Colonic mucosa (tissue), 4 donors: ENCODE measurements at regions not wholly inside any gene's neighbourhood (a gene's known extent, or its start where the extent isn't known, plus 50 kb on each side); places are given as distances from the start of the nearest gene placed in this dataset.

ENCODE experiments used
- DNase-seq: peaks from one replicate; pipeline ENCODE4 v3.0.0-alpha.2; 2020
- H3K27ac ChIP-seq: fragments of 200-600 bp; one replicate; pipeline ENCODE4 v1.8.0; 2021
- H3K27me3 ChIP-seq: fragments of 200-600 bp; one replicate; pipeline ENCODE4 v1.8.0; 2021
- H3K36me3 ChIP-seq: fragments of 200-600 bp; one replicate; pipeline ENCODE4 v1.8.0; 2021
- H3K4me1 ChIP-seq: fragments of 200-600 bp; one replicate; pipeline ENCODE4 v1.8.0; 2021; ENCODE audit warnings: mild to moderate bottlenecking
- H3K4me3 ChIP-seq: fragments of 200-600 bp; one replicate; pipeline ENCODE4 v1.8.0; 2021
- H3K9ac ChIP-seq, 2 donors: one replicate each; pipeline ENCODE4 v1.7.0; 2013; ENCODE audit warnings: control low read depth in 2 of 2, low read depth in 2 of 2, low read length in 2 of 2
- H3K9me3 ChIP-seq: fragments of 200-600 bp; one replicate; pipeline ENCODE4 v1.8.0; 2021
- CTCF ChIP-seq: fragments of 200-600 bp; IDR thresholded peaks from one replicate; pipeline ENCODE4 v1.8.0; 2022; ENCODE audit warnings: antibody characterized with exemption, mild to moderate bottlenecking
- intact Hi-C: fragments of 100-400 bp; cut with DNase I; formaldehyde crosslinking; loops from one replicate; pipeline ENCODE4 v1.14.1; 2022
- donor health status: healthy.
- donor health status: DM: no; HTN: no; CAD: no.
- donor health status: DM: no; HTN: no; CAD: no.

GRCh38 chr2:193566276-193566675 lies 1371.5 kb upstream of the TMEFF2 start:
- no peak overlapping the region for H3K4me3 ChIP-seq
- no peak for DNase-seq
- intact Hi-C loops, result no loop called here
- no peaks in the 10 kb centered on the region for H3K4me1 ChIP-seq
- no peaks in the 10 kb centered on the region for H3K36me3 ChIP-seq
- H3K9ac ChIP-seq, result no peak overlapping the region
- H3K27me3 ChIP-seq, result no peaks in the 10 kb centered on the region
- no peak overlapping the region for H3K27ac ChIP-seq
- no peaks in the 10 kb centered on the region for H3K9me3 ChIP-seq
- no peak for TF ChIP-seq CTCF

- H3K4me3 ChIP-seq, result no peak overlapping the region
- no peaks in the 10 kb centered on the region for H3K36me3 ChIP-seq
- no peak for TF ChIP-seq CTCF
- H3K9ac ChIP-seq, result no peak overlapping the region
- no peaks in the 10 kb centered on the region for H3K27me3 ChIP-seq
- H3K27ac ChIP-seq, result no peak overlapping the region
- no peak for DNase-seq
- intact Hi-C loops, result no loop called here
- no peaks in the 10 kb centered on the region for H3K9me3 ChIP-seq
- no peaks in the 10 kb centered on the region for H3K4me1 ChIP-seq
Observed at GRCh38 chr2:193562031-193562430, 1367.3 kb upstream of the TMEFF2 start.

GRCh38 chr2:193561054-193561453 lies 1366.3 kb upstream of the TMEFF2 start:
- intact Hi-C loops, result no loop called here
- DNase-seq, result no peak
- H3K4me3 ChIP-seq, result no peak overlapping the region
- H3K36me3 ChIP-seq, result no peaks in the 10 kb centered on the region
- H3K4me1 ChIP-seq, result no peaks in the 10 kb centered on the region
- H3K9me3 ChIP-seq, result no peaks in the 10 kb centered on the region
- no peak for TF ChIP-seq CTCF
- H3K9ac ChIP-seq, result no peak overlapping the region
- no peak overlapping the region for H3K27ac ChIP-seq
- no peaks in the 10 kb centered on the region for H3K27me3 ChIP-seq

GRCh38 chr2:193556766-193557470 lies 1362.2 kb upstream of the TMEFF2 start:
- no peaks in the 10 kb centered on the region for H3K36me3 ChIP-seq
- H3K27ac ChIP-seq, result no peak overlapping the region
- no peaks in the 10 kb centered on the region for H3K4me1 ChIP-seq
- no peaks in the 10 kb centered on the region for H3K27me3 ChIP-seq
- no peak for DNase-seq
- intact Hi-C loops, result no loop called here
- no peak overlapping the region for H3K4me3 ChIP-seq
- no peaks in the 10 kb centered on the region for H3K9me3 ChIP-seq
- no peak for TF ChIP-seq CTCF
- no peak overlapping the region for H3K9ac ChIP-seq

GRCh38 chr2:193549661-193550060 lies 1354.9 kb upstream of the TMEFF2 start:
- no peaks in the 10 kb centered on the region for H3K4me1 ChIP-seq
- no peaks in the 10 kb centered on the region for H3K27me3 ChIP-seq
- H3K36me3 ChIP-seq, result no peaks in the 10 kb centered on the region
- H3K27ac ChIP-seq, result no peak overlapping the region
- intact Hi-C loops, result no loop called here
- no peaks in the 10 kb centered on the region for H3K9me3 ChIP-seq
- TF ChIP-seq CTCF, result no peak
- no peak overlapping the region for H3K4me3 ChIP-seq
- no peak for DNase-seq
- no peak overlapping the region for H3K9ac ChIP-seq
